ENCODE measurements at regions not wholly inside any gene's neighbourhood (a gene's known extent, or its start where the extent isn't known, plus 50 kb on each side); places are given as distances from the start of the nearest gene placed in this dataset.

DNA sequence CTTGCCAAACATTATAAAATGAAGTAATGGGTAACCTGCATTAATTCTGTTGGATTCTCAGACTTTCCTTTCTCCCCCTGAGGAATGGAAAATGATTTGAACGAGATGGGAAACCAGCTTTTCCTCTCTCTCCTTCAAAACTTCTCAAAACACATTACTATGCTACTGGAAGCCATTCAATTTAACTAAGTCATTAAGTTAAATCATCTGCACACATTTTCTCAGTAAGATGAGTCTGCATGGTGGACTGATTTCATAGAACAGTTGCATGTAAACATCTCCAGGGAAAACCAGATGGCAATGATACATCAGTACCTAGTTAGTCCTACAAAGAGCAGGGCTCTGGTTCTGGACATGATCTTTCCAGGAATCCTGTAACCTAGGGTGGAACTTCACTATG is 59.9 kb downstream of the BMP4 start:
- H3K27me3 Mint-ChIP-seq, result peaks cover 24% of the 10 kb centered on the region
- H3K36me3 Mint-ChIP-seq, result no peaks in the 10 kb centered on the region
- no peaks in the 10 kb centered on the region for H3K9me3 Mint-ChIP-seq
- H3K4me3 Mint-ChIP-seq, result no peak overlapping the region
- H3K27ac Mint-ChIP-seq, result no peak overlapping the region
- H3K4me1 Mint-ChIP-seq, result peaks cover 9% of the 10 kb centered on the region
- no peak for DNase-seq

DNA sequence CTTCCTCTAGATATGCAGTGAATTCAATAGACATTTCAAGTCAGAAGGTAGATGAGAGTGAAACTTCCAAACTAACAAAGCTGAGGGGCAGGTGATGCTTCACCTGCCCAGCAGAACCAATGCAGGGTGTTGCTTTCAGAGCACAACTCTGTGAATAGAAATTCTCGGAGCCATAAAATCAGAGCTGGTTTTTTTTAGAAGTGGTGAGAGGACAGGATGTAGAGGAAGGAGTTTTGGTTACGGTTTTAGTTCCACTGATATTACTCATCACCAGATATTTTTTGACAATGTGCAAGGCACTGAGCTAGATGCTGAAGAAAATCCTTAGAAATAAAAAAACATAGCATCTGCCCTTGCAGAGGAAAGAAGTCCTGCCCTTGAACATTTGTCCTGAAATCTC is 62.2 kb downstream of the BMP4 start:
- Mint-ChIP-seq H3K27me3 (peaks cover 34% of the 10 kb centered on the region), H3K4me1 (peaks cover 9% of the 10 kb centered on the region), H3K36me3 (no peaks in the 10 kb centered on the region), H3K4me3 (no peak overlapping the region), H3K27ac (no peak overlapping the region), H3K9me3 (no peaks in the 10 kb centered on the region)
- DNase-seq, result no peak

DNA sequence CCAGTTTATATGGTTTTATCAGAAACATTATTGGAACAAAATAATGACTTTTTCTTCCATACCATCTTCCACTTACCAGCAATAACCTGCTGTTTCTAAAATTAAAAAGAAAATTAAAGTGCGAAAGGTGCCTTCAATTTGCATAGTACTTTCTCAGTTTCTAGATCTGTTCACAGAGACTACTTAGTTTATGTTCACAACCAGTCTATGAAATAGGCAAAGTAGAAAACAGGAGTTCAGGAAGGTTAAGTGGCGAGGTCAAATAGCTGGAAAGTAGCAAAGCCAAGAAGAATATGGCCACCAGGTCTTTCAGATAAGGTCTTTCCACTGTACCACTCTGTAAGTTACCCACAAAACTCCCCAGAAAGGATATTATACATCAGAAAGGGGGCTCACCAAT is 63.3 kb downstream of the BMP4 start:
- Mint-ChIP-seq H3K27me3 (peaks cover 30% of the 10 kb centered on the region), H3K4me3 (no peak overlapping the region), H3K36me3 (no peaks in the 10 kb centered on the region), H3K4me1 (peaks cover 9% of the 10 kb centered on the region), H3K9me3 (no peaks in the 10 kb centered on the region), H3K27ac (no peak overlapping the region)
- DNase-seq, result no peak

DNA sequence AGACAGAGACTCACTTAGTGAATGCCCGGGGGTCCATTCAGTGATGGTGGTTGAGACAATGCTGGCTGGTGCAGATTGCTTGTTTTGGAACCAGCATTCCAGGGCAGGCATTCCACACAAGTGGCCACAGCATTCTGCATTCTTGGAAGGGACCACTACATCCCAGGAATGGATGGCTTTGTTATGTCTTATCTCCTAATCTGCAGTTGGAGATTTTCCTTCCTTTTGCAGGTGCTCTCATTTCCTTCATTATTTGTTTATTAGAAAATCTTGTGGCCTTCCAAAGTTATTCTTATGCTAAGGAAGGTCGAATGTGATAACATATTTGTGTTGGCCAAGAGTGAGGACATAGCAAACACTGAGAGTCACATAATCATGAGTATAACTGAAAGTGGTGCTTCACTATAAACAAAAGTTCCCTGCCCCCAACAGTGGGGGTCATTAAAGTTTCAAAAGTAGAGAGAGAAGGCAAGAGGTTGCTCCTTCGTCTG is 66.0 kb downstream of the BMP4 start:
- Mint-ChIP-seq H3K27me3 (peaks cover 17% of the 10 kb centered on the region), H3K27ac (no peak overlapping the region), H3K9me3 (no peaks in the 10 kb centered on the region), H3K36me3 (no peaks in the 10 kb centered on the region), H3K4me3 (no peak overlapping the region), H3K4me1 (peaks cover 9% of the 10 kb centered on the region)
- DNase-seq, result no peak

DNA sequence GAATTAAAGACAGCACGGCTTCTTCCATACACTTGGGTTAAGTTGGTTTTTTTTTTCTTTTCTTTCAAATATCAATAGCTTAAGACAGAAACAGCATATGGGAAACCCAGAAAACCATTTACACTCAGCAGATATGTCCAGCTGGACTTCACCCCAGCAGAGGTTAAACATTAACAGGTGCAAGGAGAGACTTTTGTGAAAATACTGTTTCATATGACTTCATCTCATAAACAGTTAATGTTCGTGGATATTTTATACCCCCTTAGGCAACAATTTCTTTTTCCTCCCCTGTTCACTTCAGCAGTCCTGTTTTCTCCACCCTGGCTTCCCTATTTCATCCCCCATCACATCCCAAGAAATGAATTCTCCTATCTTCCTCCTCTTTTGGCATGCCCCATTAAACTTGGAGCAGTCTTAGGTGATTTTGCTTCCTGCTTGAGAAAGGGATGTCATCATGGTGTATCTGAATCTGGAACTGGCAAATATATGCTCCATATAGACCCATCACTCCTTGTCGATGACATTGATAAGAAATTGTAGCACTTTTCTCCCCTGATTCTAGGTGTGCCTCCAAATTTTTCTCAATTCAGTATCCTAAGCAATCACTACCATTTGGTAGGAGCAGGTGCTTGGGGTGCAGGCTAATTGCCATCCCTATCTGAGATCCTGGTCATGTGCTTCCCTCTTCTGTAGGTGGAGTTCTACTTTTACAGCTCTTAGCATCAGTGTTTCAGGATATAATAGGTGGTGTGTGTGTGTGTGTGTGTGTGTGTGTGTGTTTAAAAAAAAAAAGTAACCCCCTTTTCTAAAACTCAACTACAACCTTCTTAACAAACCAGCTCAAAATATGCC is 67.9 kb downstream of the BMP4 start:
- Mint-ChIP-seq H3K27ac (no peak overlapping the region), H3K27me3 (peaks cover 17% of the 10 kb centered on the region), H3K4me3 (no peak overlapping the region), H3K4me1 (no peaks in the 10 kb centered on the region), H3K9me3 (no peaks in the 10 kb centered on the region), H3K36me3 (no peaks in the 10 kb centered on the region)
- no peak for DNase-seq

DNA sequence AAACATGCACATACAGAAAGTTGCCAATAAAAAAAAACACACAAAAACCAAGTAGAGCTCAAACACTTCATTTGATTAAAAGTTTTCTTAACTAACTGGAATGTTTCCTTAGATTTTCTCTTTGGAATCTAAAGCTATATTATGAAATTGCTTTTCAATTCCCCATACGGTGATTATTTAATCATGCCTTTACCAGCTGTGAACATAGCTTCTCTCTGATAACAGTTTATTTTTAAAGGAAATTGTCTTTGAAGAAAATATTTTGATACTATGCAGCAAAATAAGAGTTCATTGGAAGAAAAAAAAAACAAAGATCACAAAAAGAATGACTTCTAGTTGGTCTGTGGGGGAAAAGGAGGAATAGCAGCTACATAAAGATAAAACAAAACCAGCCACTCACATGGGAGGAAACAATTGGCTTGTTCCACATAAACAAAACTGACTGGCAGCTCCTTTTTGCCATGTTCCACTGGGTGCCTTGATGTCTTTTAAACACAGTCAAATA is 71.4 kb downstream of the BMP4 start:
- Mint-ChIP-seq H3K27ac (no peak overlapping the region), H3K27me3 (peaks cover 8% of the 10 kb centered on the region), H3K4me1 (no peaks in the 10 kb centered on the region), H3K9me3 (no peaks in the 10 kb centered on the region), H3K36me3 (no peaks in the 10 kb centered on the region), H3K4me3 (no peak overlapping the region)
- DNase-seq, result no peak

DNA sequence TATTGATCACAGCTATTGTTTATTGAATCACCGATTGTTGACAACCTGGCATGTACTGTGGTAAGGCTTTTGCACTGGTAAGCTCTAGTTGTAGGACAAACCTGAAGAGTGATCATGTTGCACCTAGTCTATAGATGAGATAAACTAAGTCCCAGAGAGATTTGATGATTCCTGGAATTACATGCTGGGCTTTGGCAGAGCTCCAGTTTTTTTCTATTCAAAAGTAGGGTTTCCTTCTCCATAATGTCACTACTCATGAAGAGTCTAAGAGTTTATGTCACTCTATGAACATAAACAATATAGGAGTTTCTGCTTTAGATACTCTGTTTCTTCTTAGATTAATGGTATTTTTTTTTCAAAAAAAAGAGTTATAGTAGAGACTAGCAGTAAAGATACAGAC is 72.0 kb downstream of the BMP4 start:
- H3K4me1 Mint-ChIP-seq, result no peaks in the 10 kb centered on the region
- no peaks in the 10 kb centered on the region for H3K36me3 Mint-ChIP-seq
- H3K9me3 Mint-ChIP-seq, result no peaks in the 10 kb centered on the region
- DNase-seq, result no peak
- H3K27ac Mint-ChIP-seq, result no peak overlapping the region
- H3K27me3 Mint-ChIP-seq, result peaks cover 4% of the 10 kb centered on the region
- no peak overlapping the region for H3K4me3 Mint-ChIP-seq

DNA sequence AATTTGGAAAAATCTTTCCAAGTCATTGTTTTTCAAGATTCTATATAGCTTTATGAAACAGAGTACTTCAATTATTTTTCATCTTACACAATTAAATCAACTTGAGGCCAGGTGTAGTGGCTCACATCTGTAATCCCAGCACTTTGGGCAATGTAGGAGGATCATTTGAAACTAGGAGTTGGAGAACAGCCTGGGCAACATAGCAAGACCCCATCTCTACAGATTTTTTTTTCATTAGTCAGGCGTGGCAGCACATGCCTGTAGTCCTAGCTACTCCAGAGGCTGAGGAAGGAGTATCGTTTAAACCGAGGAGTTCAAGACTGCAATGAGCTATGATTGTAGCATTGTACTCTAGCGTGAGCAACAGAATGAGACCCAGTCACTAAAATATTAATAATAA is 72.9 kb downstream of the BMP4 start:
- no peaks in the 10 kb centered on the region for H3K36me3 Mint-ChIP-seq
- no peaks in the 10 kb centered on the region for H3K9me3 Mint-ChIP-seq
- H3K27ac Mint-ChIP-seq, result no peak overlapping the region
- no peaks in the 10 kb centered on the region for H3K4me1 Mint-ChIP-seq
- no peak overlapping the region for H3K4me3 Mint-ChIP-seq
- no peak for DNase-seq
- peaks cover 6% of the 10 kb centered on the region for H3K27me3 Mint-ChIP-seq

DNA sequence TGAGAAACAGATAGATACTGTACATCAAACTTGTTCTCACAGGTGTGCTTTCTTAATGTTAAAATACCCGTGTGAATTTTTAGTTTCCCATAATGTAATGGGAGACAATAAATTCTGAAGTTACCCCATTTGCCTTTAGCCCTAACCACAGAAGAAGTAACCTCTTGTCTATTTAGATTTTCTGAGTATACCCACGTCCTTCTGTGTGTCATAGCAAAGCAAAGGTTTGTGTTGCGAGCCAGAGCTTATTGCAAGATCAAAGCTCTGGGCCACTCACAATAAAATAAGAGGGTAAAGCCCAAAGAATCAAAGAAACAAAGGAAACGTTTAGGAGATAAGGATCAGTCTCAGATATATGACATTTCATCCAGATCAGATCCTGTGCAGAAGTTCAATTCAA is 73.9 kb downstream of the BMP4 start:
- H3K9me3 Mint-ChIP-seq, result no peaks in the 10 kb centered on the region
- H3K27me3 Mint-ChIP-seq, result peaks cover 7% of the 10 kb centered on the region
- no peaks in the 10 kb centered on the region for H3K36me3 Mint-ChIP-seq
- H3K4me3 Mint-ChIP-seq, result no peak overlapping the region
- no peaks in the 10 kb centered on the region for H3K4me1 Mint-ChIP-seq
- no peak overlapping the region for H3K27ac Mint-ChIP-seq
- no peak for DNase-seq

DNA sequence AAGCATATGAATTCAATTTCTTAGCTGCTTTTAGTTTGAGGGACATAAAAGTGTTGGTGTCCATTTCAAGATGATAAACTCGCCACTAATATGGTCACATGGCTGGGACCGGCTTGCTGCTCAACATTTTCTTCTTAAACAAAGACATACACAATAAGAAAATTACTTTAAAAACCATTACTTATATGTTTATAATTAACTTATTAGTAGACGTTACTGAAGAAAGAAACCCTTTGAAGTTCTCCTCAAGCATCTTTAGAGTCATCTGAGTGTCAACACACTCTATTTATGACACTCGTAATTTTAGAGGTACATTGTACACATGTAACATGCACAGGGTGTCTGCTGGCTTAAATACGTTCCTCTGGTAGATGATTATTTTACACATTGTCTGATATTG is 74.7 kb downstream of the BMP4 start:
- Mint-ChIP-seq H3K9me3 (no peaks in the 10 kb centered on the region), H3K27ac (no peak overlapping the region), H3K36me3 (no peaks in the 10 kb centered on the region), H3K4me3 (no peak overlapping the region), H3K27me3 (peaks cover 11% of the 10 kb centered on the region), H3K4me1 (no peaks in the 10 kb centered on the region)
- no peak for DNase-seq

DNA sequence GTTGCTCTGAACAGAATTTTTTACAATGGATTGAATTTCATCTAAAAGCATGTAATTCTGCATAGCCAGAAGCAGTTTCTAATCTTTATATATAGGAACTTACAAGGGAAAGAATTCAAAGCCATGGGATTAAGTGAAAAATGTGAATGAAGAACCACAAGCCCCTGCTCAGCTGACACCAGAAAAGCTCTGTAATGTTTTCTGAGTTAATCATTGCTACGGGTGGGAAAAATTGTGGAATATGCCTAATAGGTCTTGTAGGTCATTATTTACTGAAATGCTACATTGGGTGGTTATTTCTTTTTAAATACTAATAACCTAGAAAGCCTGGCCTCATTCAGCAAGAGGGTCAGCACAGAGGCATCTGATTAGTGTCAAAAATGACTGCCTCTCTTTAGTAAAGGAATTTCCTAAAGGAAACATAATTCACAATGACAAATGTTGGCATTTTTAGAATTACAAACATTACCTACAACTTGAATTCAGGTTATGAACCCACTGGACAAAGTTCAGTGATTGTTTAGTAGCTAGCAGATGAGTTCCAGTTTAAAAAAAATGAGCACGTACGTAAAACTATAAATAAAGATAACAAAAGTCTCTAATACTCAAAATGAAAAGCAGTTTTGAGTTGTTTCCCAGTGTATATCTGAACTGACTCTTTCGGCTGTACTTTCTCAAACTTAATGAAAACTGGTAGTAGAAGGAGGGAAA is 75.3 kb downstream of the BMP4 start:
- Mint-ChIP-seq H3K4me1 (no peaks in the 10 kb centered on the region), H3K27me3 (peaks cover 16% of the 10 kb centered on the region), H3K4me3 (no peak overlapping the region), H3K9me3 (peaks cover 4% of the 10 kb centered on the region), H3K27ac (no peak overlapping the region), H3K36me3 (no peaks in the 10 kb centered on the region)
- no peak for DNase-seq

DNA sequence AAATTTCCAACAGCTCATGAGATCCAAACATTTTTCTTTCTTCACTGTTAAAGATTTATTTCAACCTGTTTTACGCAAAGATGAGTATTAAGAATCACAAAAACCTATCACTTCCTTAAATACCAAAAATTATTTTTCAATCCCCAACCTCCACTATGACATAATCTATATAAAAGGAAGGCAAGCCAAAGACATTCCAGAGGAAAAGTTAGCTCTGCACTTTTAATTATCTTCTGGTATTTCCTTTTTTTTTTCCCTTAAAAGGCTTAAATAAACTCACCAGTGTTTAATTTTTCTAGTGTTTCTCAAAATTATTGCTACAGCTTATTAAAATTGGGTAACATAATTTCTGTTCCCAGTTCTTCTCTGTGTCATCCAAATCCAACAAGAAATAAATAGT is 75.9 kb downstream of the BMP4 start:
- Mint-ChIP-seq H3K4me1 (no peaks in the 10 kb centered on the region), H3K27me3 (peaks cover 16% of the 10 kb centered on the region), H3K9me3 (peaks cover 6% of the 10 kb centered on the region), H3K36me3 (no peaks in the 10 kb centered on the region), H3K4me3 (no peak overlapping the region), H3K27ac (no peak overlapping the region)
- no peak for DNase-seq

DNA sequence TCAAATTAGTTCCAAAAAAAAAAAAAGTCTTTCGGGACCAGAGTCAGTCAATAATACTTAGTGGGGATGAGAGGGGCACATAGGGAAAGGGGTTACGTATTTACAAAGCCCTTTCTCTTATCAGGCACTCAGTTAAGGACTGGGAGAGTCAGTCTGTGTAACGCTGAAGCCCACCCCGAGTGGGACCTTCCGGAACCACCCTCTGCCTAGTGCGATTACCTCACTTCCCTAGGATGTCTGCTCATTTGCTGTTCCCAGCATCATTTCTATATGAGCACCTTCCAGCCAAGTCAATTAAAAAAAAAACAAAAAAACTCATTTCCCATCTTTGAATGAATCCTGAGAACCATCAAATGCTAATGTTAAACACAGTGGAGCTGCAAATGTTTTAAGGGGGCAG is 76.9 kb downstream of the BMP4 start:
- no peaks in the 10 kb centered on the region for H3K36me3 Mint-ChIP-seq
- no peaks in the 10 kb centered on the region for H3K4me1 Mint-ChIP-seq
- H3K4me3 Mint-ChIP-seq, result no peak overlapping the region
- peaks cover 16% of the 10 kb centered on the region for H3K27me3 Mint-ChIP-seq
- peaks cover 6% of the 10 kb centered on the region for H3K9me3 Mint-ChIP-seq
- no peak for DNase-seq
- H3K27ac Mint-ChIP-seq, result no peak overlapping the region

DNA sequence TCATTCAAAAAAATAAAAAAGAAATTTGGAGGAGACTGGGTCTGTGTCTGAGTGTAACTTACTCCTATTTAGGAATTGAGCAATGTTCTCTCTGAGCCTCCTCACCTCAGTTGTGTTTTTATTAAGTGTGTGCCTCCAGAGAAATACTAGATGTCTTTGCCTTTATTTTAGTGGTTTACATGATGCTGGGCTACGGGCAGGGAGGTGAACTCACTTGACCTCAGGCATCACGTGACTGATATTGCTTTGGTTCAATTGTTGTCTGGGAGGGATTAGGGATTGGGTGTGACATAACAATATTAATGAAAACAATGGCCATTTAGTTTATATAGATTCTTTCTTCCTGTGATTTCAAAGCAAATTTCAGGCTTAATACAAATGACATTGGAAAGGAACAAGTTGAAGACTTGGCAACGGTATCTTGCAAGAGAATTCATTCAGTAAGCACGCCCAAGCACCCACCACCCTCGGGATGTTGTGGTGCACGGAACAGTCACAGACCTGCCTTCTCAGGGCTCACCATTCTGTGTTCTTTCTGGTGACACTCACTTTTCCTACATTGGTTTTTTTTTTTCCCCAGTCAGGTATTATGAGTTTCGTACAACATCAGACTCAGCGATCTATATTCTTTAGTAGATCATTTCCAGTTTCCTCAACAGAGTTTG is 77.5 kb downstream of the BMP4 start:
- DNase-seq, result no peak
- Mint-ChIP-seq H3K9me3 (peaks cover 6% of the 10 kb centered on the region), H3K27me3 (peaks cover 16% of the 10 kb centered on the region)

DNA sequence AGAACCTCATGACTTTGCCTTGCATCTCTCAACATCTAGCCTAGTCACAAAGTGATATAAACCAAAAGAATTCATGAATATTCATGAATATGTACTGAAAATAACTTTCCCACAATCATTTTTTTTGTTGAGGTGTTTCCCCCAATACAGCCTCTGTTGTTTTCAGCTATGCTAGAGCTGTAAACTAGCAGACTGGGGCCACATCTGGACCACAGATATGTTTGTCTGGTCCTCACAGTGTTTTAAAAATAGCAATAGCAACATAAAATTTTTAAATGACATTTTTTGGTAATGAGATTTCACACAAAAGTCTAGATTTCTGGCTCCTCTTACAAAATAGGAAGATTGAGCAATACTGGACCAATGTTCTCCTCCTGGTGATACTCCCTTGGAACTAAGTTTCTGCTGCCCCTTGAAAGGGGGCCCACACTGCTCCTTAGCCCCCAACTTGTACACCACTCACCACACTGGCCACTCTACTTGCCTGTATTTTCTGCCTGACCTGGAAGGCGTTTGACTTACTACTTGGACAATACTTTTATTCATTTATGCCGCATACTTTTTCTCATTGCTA is 81.2 kb downstream of the BMP4 start:
- H3K27ac Mint-ChIP-seq, result no peak overlapping the region
- DNase-seq, result no peak
- H3K9me3 Mint-ChIP-seq, result peaks cover 6% of the 10 kb centered on the region
- no peak overlapping the region for H3K4me3 Mint-ChIP-seq
- peaks cover 16% of the 10 kb centered on the region for H3K27me3 Mint-ChIP-seq
- no peaks in the 10 kb centered on the region for H3K4me1 Mint-ChIP-seq
- H3K36me3 Mint-ChIP-seq, result no peaks in the 10 kb centered on the region

More for the DNA sequence above, 77.5 kb downstream of the BMP4 start:
- Mint-ChIP-seq H3K36me3 (no peaks in the 10 kb centered on the region), H3K4me1 (no peaks in the 10 kb centered on the region), H3K4me3 (no peak overlapping the region), H3K27ac (no peak overlapping the region)

All from activated naive CD8-positive, alpha-beta T cell treated with anti-CD3 and anti-CD28 coated beads for 36 hours (primary cell).